RWPE1 (cell line): ENCODE measurements at regions not wholly inside any gene's neighbourhood (a gene's known extent, or its start where the extent isn't known, plus 50 kb on each side); places are given as distances from the start of the nearest gene placed in this dataset.
A peak's percentile ranks its signal among the peaks of the same experiment; 100 is the strongest.
"Not testable (repeated sequence)": the region's sequence is repeated elsewhere in the genome, so short reads cannot be mapped to it uniquely, and the experiment has no call there.

ENCODE experiments used
- CTCF ChIA-PET: fragments of 350-600 bp; sonication (Branson Sonifier 250); formaldehyde crosslinking; extraction: SDS; loops from one replicate; lab custom pipeline; 2021; lab: Yijun Ruan, JAX
- POLR2A ChIA-PET: fragments of 400-600 bp; formaldehyde crosslinking; extraction: SDS; loops from one replicate; lab custom pipeline; 2020; ENCODE audit warnings: antibody characterized with exemption; ENCODE audit not compliant: low non-redundant PET; lab: Yijun Ruan, JAX
- DNase-seq: peaks from one replicate; pipeline ENCODE4 v3.0.0; 2012; ENCODE audit warnings: low spot score
- H3K27ac ChIP-seq: fragments of 450-650 bp; 2 replicates; pipeline ENCODE4 v1.5.1; 2017
- TF ChIP-seq, protein P1 (sequence below): fragments of 450-650 bp; conservative IDR thresholded peaks from 2 replicates; pipeline ENCODE4 v1.5.1; 2017; ENCODE audit warnings: low read depth, mild to moderate bottlenecking

DNA sequence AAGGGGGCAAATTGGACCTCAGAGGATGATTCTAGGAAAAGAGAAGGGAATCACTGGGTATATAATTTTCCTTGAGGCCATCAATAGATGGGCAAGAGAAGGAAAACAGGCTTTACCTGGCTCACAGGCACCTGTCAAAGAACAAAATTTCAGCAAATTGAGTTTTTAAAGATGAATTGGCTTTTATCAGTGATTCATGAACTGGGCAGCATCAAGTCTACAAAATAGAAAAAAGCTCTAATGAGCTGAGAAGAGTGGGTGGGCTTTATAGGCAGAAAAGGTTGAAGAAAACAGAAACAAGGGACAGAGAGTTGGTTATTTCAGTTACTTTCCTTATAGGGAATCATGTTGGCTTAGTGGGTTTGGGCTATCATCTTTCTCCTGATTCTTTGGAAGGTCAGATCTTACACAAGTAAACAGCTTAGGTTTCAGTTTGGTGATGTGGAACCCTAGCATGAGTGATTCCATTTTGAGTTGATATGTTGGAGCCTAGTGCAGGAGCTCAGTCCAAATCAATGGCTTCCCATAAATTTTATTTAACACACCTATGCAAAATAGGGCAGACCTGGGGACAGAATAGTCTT is 120.7 kb upstream of the MED14 start:
- no peak overlapping the region for H3K27ac ChIP-seq
- CTCF ChIA-PET: no interaction called here
- TF ChIP-seq, protein P1, sequence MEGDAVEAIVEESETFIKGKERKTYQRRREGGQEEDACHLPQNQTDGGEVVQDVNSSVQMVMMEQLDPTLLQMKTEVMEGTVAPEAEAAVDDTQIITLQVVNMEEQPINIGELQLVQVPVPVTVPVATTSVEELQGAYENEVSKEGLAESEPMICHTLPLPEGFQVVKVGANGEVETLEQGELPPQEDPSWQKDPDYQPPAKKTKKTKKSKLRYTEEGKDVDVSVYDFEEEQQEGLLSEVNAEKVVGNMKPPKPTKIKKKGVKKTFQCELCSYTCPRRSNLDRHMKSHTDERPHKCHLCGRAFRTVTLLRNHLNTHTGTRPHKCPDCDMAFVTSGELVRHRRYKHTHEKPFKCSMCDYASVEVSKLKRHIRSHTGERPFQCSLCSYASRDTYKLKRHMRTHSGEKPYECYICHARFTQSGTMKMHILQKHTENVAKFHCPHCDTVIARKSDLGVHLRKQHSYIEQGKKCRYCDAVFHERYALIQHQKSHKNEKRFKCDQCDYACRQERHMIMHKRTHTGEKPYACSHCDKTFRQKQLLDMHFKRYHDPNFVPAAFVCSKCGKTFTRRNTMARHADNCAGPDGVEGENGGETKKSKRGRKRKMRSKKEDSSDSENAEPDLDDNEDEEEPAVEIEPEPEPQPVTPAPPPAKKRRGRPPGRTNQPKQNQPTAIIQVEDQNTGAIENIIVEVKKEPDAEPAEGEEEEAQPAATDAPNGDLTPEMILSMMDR: no peak
- no peak for DNase-seq
- POLR2A ChIA-PET: no interaction called here

- DNase-seq, POLR2A ChIA-PET, H3K27ac ChIP-seq: not testable (repeated sequence)
- CTCF ChIA-PET: interaction anchor here (0.6 kb wide), 1 partner anchor 68 kb away, joined by 3 read pairs; no protein-coding TSS in a partner anchor
These were observed 126.7 kb upstream of the MED14 start for GRCh38 chrX:40861952-40862554.

GRCh38 chrX:40863260-40863659 is 127.9 kb upstream of the MED14 start:
- POLR2A ChIA-PET, DNase-seq, CTCF ChIA-PET, H3K27ac ChIP-seq: not testable (repeated sequence)

GRCh38 chrX:40863671-40864070 is 128.3 kb upstream of the MED14 start:
- POLR2A ChIA-PET: no interaction called here
- CTCF ChIA-PET: no interaction called here
- no peak overlapping the region for H3K27ac ChIP-seq
- TF ChIP-seq, protein P1: no peak
- no peak for DNase-seq

- TF ChIP-seq, protein P1: no peak
- no peak for DNase-seq
- CTCF ChIA-PET: no interaction called here
- no peak overlapping the region for H3K27ac ChIP-seq
- POLR2A ChIA-PET: no interaction called here
These were observed 129.6 kb upstream of the MED14 start for GRCh38 chrX:40864972-40865371.

DNA sequence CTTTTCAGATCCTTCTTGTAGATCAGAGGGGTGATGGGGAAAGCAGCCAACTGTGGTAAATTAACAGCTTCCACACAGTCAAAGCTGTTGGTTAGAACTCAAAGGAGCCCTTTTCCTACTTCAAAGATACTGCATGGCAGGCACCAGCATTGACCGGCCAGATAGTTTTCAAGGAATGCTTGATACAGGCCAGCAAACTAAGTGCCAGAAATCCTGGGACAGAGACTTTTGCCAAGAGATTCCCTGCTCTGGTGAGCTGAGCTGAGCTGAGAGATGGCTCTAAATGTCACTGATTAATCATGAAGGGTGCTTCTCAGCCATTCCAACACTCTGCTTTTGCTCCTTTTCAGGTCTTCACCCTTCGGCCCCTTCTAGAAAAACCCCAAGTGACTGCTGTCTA is 131.6 kb upstream of the MED14 start:
- CTCF ChIA-PET: no interaction called here
- DNase-seq: no peak
- peak overlapping the region; percentile 75 for H3K27ac ChIP-seq
- TF ChIP-seq, protein P1: no peak
- POLR2A ChIA-PET: no interaction called here

GRCh38 chrX:40867352-40867751 is 132.0 kb upstream of the MED14 start:
- TF ChIP-seq, protein P1: no peak
- ChIA-PET CTCF (no interaction called here), POLR2A (no interaction called here)
- H3K27ac ChIP-seq: peak overlapping the region; percentile 75
- peak; percentile 80 for DNase-seq
